NCI-H2081 (cell line): ENCODE measurements at regions not wholly inside any gene's neighbourhood (a gene's known extent, or its start where the extent isn't known, plus 50 kb on each side); places are given as distances from the start of the nearest gene placed in this dataset.
"Not testable (repeated sequence)": the region's sequence is repeated elsewhere in the genome, so short reads cannot be mapped to it uniquely, and the experiment has no call there.

ENCODE experiments used
- DNase-seq, 2 experiments: peaks; one replicate each; lab custom pipeline; 2025; lab: John Stamatoyannopoulos, UW

DNA sequence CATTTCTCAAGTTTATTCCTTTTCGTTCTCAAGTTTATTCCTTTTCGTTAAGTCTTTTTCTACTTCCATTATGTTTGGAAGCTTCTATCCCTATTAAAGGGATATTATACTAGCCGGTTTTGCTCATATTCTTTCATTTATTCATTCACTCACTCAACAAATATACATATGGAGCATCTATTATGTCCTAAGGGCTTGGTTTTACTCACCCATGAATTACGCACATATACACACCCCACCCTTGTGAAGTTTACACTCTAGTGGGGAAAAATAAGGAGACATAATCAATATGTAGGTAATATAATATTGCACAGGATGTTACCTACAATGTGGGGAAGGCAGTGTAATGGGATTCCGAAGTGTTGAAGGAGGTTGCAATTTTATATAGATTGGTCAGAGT, 90.5 kb downstream of the ACTL7B start:
- DNase-seq, result no peak

GRCh38 chr9:108762348-108763055, 93.3 kb downstream of the ACTL7B start:
- DNase-seq, result no peak

DNA sequence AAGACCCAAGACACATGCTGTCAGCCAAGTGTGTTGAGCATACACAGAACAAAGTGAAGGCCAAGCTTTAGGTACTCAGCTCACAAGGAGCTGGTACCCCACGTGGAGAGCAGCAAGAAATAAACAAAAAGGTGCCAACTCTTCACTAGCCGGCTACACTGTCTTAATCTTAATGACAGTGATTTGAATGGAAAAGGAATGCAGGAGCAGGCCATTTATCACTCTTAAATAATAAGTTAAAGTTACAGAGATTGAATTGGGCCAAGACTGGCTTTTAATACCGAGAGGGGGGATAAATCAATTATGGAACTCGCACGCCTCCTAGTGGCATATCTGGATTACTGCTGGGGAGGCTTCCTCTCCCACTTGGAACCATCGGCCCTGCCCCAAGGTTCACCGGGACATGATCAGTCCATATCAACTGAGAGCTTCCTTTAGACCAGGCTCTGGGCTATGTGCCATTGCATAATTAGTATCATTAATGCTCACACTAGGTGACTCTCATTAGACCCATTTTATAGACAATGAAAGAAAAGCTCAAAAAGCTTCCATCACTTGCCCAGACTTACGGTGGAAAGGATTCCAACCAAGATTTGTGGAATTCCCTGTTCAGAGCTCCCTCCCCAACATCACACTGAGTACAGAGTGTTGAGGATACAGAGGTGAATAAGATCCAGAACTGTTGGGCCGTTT, 94.0 kb downstream of the ACTL7B start:
- peak; percentile 48 to 73 for DNase-seq

DNA sequence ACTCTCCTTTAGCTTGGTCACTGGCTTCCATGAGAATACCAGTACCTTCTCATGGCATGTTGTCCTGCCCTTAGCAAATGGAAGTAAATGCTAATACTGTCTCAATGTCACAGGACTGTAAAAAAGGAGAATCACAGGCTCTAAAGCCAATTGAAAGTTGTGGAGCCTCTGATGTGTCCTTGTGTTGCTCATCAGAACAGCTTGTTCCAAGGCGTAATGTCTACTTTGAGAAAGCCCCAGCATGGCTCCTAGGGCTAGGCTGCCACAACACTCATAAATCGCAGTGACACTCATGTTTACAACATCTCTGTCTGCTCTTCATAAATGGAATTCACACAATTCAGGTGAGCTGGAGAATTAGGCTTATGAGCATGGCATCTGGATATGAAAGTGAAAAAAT, 94.9 kb downstream of the ACTL7B start:
- no peak for DNase-seq

GRCh38 chr9:108759835-108760234, 96.0 kb downstream of the ACTL7B start:
- DNase-seq, result peak; percentile 48 to 71

DNA sequence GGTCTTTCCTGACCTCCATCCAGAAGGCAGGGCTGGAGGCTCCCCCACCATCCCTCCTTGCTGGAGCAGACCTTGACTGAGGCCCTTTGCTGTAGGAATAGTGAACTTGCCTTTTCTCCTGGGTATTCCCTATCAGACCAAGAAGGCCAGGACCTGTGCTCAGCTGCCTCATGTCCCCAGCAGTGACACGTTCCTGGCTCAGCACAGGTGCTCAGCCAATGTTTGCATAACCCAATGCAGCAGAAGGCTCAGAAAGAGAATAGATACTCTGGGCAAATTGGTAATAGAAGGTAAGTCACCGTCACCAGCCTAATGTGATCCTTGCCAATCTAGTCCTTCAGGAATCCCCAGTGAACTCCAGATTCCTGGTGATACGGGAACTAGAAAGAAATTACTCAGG, 96.4 kb downstream of the ACTL7B start:
- peak; percentile 28 to 58 for DNase-seq

DNA sequence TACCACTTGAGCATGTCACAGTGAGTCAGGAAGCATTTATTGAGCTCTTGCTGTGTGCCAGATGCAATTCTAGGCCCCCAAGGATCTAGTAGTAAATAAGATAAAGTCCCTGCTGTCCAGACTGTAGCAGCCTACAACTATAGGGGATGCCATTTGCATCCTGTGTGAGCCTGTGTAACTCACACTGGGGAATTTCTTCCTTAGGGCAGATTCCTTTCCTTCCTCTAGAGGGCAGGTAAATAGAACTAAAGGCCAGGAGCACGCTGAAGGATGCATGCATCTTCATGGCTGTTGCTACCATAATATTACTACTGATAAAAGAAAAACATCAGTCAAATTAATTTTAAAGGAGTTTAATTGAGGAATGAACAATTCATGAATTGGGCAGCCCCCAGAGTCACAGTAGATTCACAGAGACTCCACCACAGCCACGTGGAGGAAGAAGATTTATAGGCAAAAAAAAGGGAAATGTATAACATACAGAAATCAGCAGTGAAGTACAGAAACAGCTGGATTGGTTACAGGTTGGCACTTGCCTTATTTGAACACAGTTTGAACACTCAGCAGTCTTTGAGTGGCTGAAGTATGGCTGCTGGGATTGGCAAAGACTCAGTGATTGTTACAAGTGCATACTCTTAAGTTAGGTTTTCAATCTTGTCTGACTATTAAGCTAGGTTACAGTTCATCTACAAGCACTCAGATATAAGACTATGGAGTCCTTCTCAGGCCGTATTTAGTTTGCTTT, 98.9 kb downstream of the ACTL7B start:
- DNase-seq, result no peak

DNA sequence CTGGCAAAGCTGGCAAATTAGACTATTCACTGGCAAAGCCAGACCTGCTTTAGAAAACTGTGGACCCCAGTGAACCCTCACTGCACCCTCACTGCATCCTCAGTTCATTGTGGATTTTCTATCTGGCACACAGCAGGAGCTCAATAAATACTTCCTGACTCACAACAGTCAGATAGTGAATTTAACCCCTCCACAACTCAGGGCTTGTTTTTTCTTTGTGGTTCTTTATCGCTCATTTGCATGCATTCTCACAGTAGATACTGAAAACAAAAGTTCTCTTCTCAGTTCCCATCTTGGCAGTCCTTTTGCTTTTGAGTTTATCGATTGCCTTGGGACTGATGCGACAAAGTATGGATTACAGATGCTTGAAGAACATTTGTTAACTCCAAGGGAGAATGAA, 99.8 kb downstream of the ACTL7B start:
- no peak for DNase-seq

- DNase-seq, result no peak
These were observed 104.4 kb downstream of the ACTL7B start for GRCh38 chr9:108751369-108751768.

DNA sequence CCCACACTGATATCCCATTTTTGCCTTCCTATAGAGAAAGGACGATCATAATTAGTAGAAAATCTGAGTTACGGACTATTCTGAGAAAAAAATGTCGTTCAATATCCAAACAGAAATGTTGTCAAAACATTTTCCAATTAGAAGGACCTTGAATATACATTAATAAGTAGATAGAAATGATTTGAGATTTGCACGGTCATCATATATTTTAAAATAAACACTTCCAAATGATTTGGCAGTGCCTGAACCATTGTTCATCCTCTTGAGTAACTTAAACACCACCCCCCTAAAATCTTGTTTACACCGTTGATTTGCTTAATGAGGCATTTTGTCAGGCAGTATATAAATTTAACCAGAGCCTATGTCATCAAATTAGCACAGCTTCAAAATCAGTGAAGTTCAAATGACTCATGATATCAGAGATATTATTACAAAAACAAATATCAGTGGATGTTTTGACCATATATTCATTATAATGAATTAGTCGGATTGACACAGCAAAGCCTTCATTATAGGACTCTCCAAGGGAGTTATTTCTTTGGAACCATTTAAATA, 105.0 kb downstream of the ACTL7B start:
- DNase-seq, result no peak

- no peak for DNase-seq
These were observed 107.0 kb downstream of the ACTL7B start for GRCh38 chr9:108748776-108749175.

- DNase-seq, result no peak
These were observed 108.9 kb downstream of the ACTL7B start for GRCh38 chr9:108746864-108747263.

DNA sequence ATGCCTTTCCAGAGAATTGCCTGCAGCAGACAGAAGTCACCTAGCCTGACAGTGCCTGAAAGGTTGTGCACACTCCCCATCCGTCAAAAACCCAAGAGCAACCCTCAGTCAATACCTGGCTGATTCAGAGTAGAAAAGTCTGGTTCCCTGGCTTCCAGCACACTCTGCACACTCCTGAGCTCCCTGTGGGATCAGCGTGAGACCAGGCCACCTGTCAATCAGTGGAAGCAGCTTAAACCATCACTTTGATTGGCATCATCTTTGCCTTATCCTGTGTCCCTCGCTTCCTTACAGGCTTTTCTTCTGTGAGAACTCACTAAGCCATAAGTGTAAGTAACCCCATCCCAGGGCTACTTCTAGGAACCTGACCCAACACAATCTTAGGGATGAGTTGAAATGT, 109.8 kb downstream of the ACTL7B start:
- DNase-seq, result no peak

DNA sequence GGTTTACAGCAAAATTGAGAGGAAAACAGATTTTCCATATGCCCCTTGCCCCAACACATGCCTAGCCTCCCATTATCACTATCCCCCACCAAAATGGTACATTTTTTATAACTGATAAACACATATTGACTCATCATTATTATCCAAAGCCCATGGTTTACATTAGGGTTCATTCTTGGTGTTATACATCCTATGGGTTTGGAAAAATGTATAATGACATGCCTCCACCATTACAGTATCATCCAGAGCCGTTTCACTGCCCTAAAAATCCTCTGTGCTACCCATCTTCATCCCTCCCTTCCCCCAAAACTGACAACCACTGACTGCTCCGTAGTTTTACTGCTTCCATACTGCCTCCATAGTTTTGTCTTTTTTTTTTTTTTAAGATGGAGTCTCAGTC, 111.1 kb downstream of the ACTL7B start:
- no peak for DNase-seq

DNA sequence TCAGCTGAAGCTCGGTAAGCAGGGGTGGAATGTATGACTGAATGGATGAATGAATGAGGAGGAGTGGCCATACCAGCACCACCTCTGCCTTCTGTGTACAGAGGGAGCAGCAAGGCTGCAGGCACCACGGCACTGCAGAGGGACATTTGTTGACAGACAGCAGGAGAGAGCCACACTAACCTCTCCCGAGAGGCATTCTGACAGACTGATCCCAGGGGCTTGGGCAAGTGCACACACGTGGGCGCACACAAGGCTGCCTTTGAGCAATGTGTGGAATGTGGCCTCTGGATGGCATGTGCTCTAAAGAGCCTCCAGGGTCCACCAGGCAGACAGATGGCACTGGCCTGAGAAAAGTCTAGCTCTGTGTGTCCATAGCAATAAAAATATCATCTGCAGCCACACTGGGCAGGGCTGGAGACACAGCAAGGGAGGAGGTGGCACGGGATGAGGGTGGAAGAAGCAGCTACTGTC, 111.8 kb downstream of the ACTL7B start:
- DNase-seq, result no peak

GRCh38 chr9:108743416-108743815, 112.4 kb downstream of the ACTL7B start:
- DNase-seq, result no peak

- no peak for DNase-seq
These were observed 113.6 kb downstream of the ACTL7B start for GRCh38 chr9:108742191-108742590.

GRCh38 chr9:108731292-108731691, 124.5 kb downstream of the ACTL7B start:
- DNase-seq, result not testable (repeated sequence)

DNA sequence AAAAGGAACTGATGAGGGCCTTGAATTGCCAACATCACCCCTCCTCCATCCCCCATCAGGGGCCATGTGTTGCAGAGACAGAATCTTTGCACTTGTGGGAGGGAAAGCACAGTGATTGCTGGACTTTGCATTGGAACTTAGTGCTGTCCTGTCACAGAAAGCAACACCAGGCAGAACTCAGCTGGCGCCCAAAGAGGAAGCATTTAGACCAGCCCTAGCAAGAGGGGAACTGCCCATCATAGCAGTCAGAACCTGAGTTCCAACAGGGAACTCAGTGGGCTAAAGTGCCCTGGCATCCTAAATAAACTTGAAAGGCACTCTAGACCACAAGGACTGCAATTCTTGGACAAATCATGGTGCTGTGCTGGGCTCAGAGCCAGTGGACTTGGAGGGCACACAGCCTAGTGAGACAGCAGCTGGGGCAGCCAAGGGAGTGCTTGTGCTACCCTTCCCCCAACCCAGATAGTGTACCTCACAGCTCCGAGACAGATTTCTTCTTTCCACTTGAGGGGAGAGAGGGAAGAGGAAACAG, 128.1 kb downstream of the ACTL7B start:
- DNase-seq, result no peak

GRCh38 chr9:108724652-108725051, 131.1 kb downstream of the ACTL7B start:
- no peak for DNase-seq

DNA sequence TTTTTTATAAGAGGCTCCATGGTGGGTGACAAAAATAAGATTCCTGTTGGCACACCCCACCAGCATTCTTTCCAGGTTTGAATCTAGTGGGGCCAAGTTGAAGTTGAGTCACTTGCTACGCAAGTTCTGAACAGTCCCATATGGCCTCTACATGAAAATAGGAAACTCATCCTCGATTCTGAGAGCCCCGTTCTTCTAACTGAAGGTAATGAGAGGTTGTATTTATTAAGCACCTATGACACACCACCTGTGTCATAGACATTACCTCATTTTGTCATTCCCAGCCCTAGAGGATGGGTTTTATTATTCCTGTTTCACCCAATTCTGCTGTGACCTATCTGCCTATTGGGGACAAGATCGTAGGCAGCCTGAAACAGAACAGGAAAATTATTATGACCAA, 131.7 kb downstream of the ACTL7B start:
- DNase-seq, result no peak

DNA sequence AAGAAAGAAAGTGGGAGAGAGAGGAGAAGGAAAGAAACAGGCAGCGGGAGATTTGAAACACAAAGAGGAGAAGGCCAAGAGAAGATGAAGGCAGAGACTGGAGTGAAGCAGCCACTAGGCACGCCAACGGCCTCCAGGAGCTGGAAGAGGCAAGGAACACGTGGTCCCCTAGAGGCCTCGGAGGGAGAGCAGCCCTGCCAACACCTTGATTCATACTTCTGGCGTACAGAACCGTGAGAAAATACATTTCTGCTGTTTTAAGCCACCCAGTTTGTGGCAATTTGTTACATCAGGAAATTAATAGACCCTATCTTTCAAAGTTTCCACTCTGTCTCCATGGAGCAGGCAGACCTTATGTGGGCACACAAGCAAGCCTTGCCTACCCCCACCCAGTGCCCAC, 133.4 kb downstream of the ACTL7B start:
- DNase-seq, result no peak
